HG02938 (cell line): ENCODE measurements at regions not wholly inside any gene's neighbourhood (a gene's known extent, or its start where the extent isn't known, plus 50 kb on each side); places are given as distances from the start of the nearest gene placed in this dataset.
"Not testable (repeated sequence)": the region's sequence is repeated elsewhere in the genome, so short reads cannot be mapped to it uniquely, and the experiment has no call there.

Experiments
- ATAC-seq: cut with Tn5 transposase; IDR thresholded peaks from one replicate; pipeline ENCODE4 v1.9.1; 2021; ENCODE audit warnings: mild to moderate bottlenecking, moderate library complexity; ENCODE audit not compliant: unreplicated experiment

DNA sequence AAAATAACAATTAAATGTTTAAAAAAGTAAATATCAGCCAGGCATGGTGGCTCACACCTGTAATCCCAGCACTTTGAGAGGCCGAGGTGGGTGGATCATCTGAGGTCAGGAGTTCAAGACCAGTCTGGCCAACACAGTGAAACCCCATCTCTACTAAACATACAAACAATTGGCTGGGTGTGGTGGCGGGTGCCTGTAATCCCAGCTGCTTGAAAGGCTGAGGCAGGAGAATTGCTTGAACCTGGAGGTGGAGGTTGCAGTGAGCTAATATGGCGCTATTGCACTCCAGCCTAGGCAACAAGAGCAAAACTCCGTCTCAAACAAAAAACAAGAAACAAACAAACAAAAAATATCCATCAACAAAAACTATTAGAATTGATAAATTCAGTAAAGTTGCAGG, 77.5 kb downstream of the SNX5 start:
- not testable (repeated sequence) for ATAC-seq

DNA sequence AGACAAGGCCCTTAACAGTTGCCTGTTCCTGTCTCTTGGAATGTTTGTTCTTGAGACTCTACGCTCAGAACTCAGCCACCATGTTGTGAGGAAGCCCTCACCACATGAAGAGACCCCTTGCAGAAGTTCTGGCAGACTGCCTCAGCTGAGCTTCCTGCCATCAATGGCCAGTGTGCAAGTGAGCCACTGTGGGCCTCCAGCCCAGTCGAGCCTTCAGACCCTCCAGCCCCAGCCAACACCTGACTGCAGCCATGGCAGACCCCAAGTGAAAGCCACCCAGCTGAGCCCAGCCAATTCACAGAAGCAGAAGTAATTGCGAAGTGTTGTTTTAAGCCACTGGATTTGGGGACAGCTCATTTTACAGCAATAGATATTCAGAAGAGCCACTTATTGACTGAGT, 78.3 kb downstream of the SNX5 start:
- ATAC-seq, result no peak

- ATAC-seq, result no peak
Measured at GRCh38 chr20:17889226-17889625, 79.4 kb downstream of the SNX5 start.

DNA sequence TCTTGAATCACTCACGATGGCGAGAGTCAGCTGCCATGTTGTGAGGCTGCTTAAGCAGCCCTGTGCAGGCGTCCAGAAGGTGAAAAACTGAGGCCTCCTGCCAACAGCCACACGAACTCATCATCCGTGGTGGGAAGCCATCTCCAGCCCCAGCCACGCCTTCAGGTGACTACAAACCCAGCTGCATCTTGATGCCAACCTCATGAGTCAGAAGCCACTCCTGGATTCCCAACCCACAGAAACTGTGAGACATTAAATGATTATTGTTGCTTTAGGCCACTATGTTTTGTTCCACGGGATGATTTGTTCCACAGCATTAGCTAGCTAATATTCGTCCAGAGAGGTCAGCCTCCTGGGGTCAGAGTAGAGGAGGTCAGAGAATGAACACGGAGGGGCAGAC, 80.5 kb downstream of the SNX5 start:
- no peak for ATAC-seq

DNA sequence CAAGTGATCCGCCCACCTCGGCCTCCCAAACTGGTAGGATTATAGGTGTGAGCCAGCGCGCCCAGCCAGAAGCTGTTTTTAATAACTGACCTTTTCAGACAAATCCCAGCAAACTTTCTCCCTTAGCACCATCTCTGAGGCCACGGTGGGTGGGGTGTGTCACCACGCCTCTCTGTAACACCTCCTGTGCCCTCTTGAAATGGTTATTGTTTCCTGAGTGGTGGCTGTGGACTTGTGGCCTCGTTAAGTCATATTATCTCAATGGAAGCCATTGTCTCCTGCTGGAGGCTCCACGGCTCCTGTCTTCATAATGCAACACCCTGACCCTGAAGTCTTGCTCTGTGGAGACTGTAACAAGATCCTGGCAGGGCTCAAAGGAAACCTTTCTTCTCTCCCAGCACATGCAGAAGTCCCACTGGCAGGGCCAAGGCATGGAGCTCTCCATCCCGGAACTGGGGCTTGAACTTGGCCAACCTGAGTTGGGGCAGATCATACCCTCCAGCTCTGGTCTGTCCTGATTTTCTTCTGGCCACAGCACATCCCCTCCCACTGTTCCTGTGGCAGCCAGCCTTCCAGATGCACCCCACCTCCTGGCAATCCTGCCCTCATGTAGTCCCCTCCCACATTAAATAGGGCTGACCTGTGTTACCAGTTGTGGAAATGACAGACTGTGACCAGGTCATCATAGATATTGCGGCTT, 81.1 kb downstream of the SNX5 start:
- ATAC-seq, result no peak

DNA sequence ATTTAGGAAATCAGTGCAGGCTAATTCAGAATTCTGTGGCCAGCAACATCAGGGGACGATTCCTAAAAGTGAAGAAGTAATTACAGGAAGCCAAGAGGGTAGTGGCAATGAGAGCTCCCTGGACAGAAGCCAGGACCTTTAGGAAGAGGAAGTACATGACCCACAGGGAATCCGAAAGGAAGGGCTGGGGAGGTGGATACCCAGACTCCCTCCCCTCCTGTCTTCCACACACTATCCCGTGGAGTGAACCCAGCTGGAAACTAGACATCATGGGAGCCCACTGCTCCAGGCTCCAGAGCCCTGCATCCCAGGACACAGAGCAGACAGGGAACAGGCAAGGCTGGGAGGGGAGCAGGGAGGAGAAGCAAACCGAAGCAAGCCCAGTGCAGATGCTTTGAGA, 83.0 kb downstream of the SNX5 start:
- ATAC-seq, result no peak

DNA sequence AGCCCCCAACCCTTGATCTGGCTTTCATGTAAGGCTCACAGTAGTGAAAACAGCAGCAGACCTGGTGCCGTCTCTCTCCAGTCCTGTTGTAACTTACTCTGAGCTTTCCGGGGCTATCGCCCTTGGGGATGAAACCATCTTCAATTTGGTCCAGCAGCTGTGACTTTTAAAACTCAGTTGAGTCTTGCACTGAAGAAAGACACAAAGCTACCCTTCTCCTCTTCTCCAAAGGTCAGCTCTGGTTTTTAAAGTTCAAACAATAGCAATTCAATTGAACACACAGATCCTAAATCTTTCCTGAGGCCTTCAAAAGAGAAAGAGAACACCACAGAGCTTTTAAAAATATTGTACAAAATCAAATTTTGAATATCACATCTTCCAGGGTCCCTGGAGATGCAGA, 83.5 kb downstream of the SNX5 start:
- no peak for ATAC-seq

GRCh38 chr20:17884307-17885003, 84.1 kb downstream of the SNX5 start:
- ATAC-seq, result no peak

GRCh38 chr20:17883592-17884306, 84.8 kb downstream of the SNX5 start:
- ATAC-seq, result no peak

DNA sequence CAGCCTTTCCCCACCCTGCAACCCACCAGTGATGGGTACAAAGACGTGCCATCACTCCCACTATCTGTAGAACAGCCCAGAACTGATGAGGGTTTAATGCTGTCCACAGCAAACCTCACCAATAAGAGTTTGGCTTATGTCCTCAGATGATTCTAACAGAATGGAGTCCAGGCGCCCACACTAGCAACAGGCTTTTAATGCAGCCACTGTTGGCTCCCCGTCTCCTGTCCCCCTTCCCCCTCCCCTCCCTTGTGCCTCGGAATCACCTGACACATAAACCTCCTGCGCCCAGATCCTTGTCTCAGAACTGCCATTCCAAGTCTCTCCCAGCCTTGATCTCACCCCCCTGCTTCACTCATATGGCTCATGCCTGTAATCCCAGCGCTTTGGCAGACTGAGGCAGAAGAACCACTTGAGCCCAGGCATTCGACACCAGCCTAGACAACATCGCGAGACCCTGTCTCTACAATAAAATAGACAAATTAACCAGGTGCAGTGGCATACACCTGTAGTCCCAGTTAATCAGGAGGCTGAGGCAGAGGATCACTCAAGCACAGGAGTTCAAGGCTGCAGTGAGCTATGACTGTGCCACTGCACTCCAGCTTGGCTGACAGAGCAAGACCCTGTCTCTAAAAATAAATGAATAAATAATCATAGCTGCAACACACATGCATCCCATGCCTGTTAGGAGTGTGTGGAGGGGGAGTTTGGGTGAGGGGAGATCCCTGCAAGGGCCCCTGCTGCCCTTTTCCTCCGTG, 85.6 kb downstream of the SNX5 start:
- ATAC-seq, result no peak

- no peak for ATAC-seq
Measured at GRCh38 chr20:17882065-17882833, 86.3 kb downstream of the SNX5 start.

GRCh38 chr20:17881741-17882064, 86.9 kb downstream of the SNX5 start:
- ATAC-seq, result no peak

- no peak for ATAC-seq
Measured at GRCh38 chr20:17878912-17879602, 89.5 kb downstream of the SNX5 start.

GRCh38 chr20:17878069-17878911, 90.3 kb downstream of the SNX5 start:
- ATAC-seq, result no peak

DNA sequence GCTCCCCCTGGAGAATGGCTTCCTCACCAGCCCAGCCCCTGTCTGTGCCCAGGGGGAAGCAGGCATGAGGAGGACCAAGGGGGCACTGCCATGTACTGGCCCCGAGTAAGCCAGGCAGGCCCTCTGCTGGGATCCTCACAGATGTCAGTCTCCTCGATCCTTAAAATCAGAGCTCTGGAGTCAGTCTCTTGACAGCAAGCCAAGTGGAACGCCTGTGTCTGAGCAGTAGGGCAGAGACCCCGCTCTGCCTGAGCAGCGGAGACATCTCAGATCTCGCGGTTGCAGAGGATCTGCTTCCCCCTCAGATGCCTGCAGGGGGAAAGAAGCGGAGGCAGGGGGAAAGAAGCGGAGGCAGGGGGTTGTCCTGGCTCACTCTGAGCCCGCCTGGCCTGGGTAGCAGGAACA, 92.6 kb downstream of the SNX5 start:
- ATAC-seq, result no peak

GRCh38 chr20:17875106-17875980, 93.3 kb downstream of the SNX5 start:
- ATAC-seq, result no peak

DNA sequence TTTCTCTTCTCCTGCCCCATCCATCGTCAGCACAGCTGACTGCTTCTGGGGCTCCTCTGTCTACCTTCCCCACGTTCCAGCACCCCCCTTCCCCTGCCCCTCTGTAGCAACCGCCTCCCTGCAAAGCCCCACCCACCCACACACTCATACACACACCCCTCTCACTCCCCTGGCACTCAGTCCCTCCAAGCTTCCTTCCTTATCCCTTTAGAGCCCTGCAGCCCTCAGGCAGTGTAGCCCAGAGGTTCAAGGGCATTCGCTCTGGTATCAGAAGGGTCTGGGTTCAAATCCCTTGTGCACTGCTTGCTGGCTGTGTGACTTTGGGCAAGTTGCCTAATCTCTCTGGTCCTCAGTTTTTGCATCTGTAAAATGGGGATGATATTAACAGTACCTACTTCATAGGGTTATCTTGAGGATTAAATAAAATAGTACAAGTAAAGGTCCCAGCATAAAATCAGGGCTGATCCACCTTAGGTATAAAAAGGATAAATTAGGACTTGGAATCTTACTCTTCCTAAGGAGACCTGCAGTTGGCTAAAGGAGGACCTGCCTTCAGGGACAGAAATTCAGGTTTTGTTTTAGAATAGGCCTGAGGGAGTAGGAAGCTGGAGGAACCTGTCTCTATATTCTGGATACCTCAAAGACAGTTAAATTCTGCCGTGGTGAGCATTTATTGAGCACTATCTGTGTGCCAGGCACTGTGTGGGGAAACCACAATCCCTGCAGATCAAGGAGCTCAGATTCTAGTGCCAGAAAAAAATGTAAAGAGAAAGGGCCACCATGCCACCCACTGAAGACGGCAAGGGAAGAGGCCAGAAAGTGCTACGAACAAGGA, 94.1 kb downstream of the SNX5 start:
- ATAC-seq, result no peak
